Activated CD8-positive, alpha-beta memory T cell treated with anti-CD3 and anti-CD28 coated beads for 4 hours (primary cell): ENCODE measurements at regions not wholly inside any gene's neighbourhood (a gene's known extent, or its start where the extent isn't known, plus 50 kb on each side); places are given as distances from the start of the nearest gene placed in this dataset.
"Not testable (repeated sequence)": the region's sequence is repeated elsewhere in the genome, so short reads cannot be mapped to it uniquely, and the experiment has no call there.

ENCODE experiments used
- DNase-seq, 2 donors: peaks; one replicate each; pipeline ENCODE4 v3.0.0-alpha.2; 2020; ENCODE audit warnings: low read depth in 2 of 2

DNA sequence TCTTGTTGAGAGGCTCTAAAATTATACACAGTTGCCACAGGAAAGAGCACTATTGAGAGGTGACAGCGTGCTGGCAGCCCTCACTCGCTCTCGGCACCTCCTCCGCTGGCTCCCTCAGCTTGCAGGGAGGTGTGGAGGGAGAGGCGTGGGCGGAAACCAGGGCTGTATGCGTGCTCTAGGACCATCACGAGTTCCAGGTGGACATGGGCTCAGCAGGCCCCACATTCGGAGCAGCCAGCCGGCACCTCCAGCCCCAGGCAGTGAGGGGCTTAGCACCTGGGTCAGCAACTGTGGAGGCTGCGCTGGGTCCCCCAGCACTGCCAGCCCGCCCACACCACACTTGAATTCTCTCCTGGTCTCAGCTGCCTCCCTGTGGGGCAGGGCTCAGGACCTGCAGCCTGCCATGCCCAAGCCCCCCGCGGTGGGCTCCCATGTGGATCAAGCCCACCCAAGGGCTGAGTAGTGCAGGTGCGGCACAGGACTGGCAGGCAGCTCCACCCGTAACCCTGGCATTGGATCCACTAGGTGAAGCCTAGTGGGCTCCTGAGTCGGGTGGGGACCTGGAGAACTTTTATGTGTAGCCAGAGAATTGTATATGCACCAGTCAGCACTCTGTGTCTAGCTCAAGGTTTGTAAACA, 460.6 kb upstream of the ALCAM start:
- no peak for DNase-seq

DNA sequence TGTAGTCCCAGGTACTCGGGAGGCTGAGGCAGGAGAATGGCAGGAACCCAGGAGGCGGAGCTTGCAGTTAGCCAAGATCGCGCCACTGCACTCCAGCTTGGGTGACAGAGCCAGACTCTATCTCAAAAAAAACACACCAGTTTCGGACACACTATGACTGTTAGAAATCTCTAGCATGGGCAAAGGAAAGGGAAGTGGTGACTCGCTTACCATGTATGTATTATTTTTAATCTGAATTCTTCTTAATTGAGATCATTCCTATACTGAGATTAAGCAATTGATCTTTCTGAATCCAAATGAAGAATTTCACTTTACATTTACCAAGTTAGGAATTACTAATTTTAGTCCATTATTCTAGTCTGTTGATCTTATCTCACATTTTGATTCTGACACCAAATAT, 459.2 kb upstream of the ALCAM start:
- DNase-seq = no peak

DNA sequence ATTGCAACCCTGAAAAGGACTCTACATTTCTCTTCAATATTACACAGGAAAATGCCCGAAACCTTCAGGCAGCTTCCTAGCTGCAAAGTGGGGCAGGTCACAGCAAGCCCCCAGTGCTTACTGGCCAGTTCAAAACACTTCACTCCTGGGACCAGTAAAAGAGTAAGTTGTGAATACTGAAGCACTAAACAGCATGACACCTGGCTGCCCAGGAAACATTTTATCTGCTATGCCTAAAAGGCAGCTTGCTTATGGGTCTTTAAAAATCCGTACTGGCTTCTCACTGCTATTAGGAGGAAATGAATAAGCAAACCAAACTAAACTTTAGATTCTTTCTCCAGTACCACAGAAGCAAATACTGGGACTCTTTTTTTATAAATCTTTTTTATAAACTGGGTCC, 457.9 kb upstream of the ALCAM start:
- no peak for DNase-seq

DNA sequence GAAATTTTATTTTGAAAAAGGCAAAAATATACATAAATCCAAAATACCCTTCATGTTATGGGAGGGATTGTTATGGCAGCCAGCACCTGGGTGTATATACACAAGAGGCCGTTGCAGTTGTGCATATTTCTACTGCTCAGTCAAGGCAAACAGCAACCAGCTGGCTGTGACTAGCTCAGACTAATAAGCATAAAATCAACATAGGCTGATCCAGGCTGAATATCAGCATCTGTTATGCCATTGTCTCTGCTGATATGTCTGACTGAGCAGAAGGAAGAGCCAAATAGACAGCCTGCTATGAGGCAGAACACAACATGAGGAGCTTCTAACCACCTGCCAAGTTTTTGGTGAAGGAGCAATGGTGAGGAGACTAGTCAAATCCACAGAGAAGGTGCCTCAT, 457.5 kb upstream of the ALCAM start:
- DNase-seq = no peak

DNA sequence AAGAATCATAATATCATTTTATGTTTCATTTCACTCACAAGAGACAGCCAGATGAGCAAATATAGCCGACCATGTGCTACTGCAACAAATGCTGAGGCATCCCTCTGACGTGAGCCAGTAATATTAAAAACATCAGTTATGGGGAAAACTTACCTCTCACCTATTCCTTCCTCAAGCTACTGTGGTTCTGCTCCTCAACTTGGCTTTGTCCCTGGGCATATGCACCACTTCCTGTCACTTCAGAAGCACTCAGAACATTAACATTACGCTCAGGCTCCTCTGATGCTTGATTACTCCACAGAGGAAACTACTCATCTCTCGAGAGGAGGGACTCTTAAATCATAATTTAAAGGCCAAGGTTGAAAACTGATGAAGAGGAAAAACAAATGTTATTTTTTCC, 457.0 kb upstream of the ALCAM start:
- DNase-seq = no peak

DNA sequence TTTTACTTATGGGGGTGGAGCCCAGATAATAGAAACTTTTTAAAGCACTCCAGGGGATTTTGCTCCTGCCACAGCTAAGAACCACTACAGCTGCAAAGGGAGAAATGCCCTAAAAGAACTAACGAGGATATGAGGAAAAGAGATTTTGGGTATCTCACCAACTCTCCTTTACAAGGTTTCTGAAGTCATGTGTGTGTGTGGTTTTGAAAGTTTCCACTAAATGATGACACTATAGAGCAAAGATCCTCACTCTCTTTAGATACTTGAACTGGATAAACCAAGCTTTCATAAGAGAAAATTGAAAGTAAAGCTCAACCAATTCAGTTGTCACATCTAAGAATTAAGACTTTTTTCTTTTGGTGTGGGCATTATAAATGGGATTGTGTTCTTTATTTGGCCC, 455.3 kb upstream of the ALCAM start:
- DNase-seq = no peak

DNA sequence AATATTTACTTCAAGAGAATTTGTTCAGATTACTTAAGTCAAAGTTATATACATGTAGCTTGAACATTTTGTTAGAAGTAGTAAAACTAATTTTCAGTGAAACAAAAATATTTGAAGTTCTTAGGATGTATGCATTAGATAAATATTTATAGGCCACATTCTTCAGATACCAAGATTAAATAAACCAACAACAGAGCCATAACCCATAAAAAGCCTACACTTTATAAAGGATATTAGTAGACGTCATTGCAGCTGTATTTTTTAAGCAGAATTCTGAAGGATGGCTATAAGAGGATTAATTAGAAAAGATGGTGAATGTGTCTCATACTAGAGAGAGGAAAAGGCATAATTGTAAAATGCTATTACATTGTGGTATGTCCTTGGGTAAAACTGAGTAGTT, 449.7 kb upstream of the ALCAM start:
- no peak for DNase-seq

DNA sequence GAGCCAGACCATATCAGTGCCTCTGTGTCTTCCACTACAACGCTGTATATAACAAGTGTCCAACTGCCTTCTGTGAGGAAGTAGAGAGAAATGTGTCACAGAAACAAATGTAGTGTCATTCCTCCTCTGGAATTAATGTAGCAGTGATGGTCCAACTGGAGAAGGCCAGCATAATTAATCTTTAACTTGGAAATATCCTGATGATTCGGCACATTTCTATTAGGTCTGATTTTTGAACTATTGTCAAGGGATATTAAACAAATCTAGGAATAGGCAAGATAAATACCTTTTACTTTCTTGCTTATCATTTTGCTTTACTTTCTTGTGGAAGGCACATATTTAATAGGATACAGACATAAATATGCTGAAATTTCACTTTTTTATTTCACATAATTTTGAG, 446.2 kb upstream of the ALCAM start:
- no peak for DNase-seq

DNA sequence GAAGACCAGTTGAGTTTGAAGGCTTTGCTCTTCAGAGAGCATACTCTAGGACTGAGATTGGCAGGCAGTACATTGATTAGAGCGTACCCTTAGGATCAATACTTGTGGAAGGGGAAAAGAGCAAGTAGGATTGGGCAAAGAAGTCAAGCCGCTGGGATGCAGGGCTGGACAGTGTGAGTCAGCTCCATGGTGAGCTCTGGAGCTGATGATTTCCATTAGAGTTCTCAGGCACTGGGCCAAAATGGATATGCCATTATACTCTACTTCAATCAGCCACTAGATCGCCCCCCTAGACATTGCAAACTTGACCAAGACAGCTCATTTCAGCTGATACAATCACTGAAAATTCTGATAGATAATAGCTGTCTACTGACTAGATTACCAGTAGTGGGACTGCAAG, 432.7 kb upstream of the ALCAM start:
- DNase-seq = no peak

DNA sequence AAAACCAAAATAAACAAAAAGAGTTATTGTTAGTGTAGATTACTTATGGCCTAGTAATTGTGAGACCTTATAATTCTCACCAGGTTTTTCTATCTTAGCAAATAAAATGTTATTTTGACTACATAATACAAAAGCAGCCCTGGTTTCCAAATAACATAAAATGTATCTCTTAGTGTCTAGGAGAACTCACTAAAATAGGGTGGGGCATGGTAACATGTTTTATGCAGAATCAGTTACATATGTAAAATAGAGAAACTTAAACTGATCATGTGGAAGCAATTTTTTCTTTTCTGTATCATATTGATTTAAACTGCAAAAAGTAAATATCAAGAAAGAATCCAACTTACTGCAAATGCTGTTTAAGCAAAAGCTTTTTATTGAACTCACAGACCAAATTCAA, 431.1 kb upstream of the ALCAM start:
- DNase-seq = no peak

DNA sequence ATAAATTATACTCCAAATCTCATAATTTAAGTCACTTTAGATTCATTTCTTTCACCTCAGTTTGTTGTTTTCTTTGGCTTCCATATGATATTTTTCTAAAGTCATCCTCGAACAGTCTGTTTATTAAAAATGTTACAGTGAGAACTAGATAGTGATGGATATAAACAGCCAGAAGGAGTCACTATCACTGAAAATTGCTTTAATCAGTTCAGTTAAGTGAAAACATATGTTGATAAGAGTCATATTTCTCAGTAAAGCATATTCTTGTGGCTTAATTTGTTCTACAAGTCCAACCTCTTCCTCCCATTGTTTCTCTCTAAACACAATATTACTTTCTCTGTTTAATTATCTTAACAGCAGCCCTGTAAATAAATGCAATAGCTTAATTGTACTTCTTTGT, 427.5 kb upstream of the ALCAM start:
- DNase-seq = no peak

DNA sequence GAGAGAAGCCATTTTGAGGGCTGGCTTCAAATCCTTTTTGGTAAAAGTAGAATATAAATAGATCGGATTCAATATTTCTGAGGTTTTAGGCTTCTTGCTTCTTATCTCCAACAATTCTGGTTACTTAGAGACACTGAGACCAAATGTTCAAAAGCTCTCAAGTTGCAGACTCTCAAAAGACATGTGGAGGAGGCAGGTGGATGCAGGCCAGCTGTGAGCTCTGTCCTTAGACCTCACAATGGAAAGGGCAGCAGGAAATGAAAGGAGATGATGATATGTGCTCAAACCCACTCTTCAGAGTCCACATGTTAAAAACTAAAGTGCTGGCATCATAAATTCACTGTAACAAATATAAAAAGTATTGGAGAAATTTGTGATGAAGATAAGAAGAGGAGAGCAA, 424.9 kb upstream of the ALCAM start:
- no peak for DNase-seq

DNA sequence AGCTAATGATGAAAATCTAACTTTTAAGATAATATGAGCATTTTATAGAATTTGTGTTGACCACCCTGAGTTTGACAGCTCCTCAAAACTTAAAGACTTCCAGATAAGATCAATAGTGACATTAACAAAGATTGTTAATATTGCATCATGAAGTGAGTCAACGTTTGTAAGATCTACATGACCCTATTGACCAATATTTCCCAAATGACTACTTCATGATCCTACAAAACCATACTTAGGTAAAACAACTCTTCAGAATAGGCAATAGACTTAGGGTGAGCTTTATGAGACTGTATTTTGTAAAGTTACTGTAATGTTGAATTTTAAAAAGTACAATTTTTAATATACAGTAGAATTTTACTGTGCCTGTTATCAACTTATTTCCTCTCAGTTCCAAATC, 422.7 kb upstream of the ALCAM start:
- DNase-seq = no peak

DNA sequence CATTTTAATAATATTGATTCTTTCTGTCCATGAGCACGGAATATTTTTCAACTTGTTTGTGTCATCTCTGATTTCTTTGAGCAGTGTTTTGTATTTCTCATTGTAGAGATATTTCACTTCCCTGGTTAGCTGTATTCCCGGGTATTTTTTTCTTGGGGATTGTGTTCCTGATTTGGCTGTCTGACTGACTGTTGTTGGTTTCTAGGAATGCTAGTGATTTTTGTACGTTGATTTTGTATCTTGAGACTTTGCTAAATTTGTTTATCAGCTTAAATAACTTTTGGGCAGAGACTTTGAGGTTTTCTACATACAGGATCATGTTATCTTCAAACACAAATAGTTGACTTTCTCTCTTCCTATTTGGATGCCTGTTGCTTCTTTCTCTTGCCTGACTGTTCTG, 418.8 kb upstream of the ALCAM start:
- DNase-seq = no peak

DNA sequence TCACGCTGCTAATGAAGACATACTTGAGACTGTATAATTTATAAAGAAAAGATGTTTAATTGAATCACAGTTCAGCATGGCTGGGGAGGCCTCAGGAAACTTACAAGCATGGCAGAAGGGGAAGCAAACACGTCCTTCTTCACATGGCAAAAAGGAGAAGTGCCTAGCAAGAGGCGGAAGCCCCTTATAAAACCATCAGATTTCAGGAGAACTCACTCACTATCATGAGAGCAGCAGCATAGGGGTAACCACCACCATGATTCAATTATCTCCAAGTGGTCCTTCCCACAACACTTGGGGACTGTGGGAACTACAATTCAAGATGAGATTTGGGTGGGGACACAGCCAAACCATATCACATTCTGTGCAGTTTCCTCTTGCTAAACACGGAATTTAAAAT, 416.9 kb upstream of the ALCAM start:
- not testable (repeated sequence) for DNase-seq

DNA sequence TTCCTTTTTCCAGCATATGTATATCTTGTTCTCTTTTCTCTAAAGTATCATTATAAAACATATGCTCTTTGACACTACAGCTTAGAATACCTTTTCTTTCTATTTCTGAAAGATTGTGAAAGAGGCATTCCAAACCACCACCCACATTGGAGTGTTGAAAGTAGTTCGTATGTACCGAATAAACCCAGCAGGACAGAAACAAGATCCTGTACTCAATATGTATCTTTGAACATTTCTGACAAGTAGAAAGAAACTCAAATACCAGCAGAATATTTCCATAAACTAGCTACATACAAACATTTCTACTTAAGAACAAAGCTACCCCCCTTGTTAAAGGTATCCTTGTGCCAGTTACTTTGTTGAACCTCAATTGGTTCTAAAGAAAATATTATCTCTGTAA, 415.3 kb upstream of the ALCAM start:
- no peak for DNase-seq

DNA sequence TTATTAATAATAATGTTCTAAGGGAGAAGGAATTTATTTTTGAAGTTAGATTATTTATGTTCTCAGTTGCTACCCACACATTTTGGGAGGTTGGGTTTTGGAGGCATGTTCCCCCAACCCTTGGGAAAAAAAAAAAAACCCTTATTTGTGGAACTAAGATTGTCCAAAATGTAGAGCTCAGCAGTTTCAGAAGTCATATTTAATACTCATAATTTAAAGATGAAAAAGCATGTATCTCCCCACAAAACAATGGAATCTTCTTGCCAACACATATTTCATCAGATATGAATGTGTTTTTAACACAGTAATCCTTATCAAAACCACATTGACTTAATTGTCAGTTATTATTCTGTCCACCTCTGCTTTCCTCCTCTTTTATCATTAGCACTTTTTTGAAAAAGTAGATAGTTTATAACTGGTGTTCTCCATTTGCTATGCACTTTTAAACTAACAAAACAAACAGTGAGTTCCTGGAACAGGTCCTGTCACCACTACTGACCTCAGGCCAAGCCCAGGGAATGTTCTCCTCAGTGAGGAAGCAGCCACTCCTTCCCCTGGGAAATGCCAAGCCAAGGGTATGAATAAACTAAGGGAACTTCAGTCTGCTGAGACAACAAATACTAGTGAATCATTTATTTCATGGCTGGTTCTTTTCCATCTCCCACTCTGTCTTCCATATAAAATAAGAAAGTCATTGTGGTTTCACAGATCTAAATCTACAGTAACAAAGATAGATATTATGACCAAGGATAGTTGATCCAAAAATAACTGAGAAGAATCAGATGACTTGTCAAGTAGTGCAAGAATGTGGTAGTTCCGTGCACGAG, 414.4 kb upstream of the ALCAM start:
- DNase-seq = no peak

DNA sequence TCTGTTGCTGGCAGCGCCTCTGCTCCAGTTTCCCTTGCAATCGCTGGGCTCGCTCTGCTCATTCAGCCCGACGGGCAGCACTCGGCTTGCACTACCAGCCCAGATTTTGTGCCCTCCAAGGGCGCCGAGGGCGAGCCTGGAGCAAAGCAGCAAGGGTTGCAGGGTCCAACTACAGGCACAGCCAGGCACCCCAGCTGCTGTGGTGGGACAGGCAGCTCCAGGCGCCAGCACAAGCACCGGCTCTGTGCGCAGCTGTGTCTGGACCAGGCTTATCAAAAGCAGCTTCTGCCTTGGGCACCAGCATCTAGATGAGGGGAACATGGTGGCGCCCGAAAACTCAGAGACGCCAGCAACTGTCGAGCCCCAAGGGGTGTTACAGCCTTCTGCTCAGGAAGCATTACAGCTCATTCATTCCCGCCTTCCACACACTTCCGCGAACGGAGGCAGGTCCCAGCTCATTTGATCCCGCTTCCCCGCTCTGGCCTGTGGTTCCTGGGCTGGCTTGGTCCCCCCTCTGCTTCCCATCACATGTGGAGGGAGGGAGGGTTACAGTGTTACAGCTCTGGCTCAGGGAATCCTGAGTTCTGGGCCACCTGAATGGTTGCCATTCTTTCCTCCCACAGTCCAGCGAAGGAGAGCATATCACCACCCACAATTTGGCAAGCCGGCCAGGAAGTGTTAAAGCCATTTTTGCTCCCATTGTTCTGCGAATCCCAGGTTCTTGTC, 409.9 kb upstream of the ALCAM start:
- no peak for DNase-seq

DNA sequence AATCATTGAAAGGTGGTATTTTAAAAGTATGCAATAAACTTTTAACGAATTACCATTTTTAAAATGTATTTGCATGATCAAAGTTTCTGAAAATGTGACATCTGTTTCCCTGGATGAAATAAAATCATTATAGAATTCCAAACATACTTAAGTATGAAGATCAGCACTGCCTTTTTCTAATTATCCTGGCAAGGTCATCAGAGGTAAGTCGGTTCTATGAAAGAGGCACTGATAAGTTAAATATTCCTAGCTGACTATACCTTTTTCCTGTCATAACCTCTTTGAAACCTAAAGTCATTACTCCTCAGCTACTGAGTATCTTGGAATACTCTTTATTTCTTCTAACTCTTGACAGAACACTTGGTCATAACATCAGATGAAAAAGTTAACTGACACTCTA, 406.1 kb upstream of the ALCAM start:
- no peak for DNase-seq

DNA sequence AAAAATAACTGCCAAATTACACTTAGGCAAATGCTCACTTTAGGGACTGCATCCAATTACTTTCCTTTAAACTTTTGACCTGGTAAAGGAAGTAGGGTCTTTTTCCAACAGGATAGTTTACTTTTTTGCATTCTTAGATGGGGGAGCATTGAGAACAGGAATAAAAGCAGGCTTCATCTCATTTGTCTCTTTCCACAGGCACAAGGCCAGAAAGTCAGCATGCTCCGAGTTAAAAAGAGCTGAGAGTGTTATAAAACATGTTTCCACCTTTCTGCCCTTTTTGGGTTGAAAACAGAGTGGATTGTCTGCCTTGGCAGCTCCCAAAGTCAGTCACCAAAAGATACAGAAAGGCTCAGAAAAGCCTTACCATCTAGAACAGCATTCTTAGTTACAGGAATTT, 404.9 kb upstream of the ALCAM start:
- no peak for DNase-seq

DNA sequence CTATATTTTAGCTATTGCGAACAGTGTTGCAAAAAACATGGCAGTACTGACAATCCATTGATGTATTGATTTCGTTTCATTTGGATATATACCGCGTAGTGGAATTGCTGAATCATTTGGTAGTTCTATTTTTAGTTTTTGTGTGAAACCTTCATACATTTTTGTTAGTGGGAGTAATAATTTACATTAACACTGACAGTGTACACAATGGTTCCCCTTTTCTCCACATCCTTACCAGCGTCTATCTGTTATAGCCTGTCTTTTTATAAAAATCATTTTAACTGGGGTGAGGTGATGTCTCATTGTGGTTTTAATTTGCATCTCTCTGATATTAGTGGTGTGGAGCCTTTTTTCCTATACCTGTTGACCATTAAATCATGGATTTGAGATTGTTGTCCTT, 392.4 kb upstream of the ALCAM start:
- DNase-seq = no peak

DNA sequence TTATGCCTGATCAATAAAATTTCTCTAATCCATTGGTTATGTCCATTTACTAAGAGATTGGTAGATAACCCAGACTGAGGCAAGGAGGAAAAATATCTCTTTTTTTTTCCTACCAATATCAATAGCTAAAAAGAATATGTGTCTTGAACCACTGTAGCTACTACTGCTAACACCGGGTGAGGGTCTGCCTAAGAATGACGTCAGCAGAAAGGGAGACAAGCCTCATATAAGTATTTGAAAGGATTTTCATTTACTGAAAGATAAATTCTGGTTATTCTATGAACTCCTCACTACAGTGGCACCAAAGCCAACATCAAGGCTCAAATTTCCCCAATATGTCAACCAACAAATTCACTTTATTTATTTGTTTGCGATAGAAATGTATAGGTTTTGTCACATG, 389.0 kb upstream of the ALCAM start:
- no peak for DNase-seq

DNA sequence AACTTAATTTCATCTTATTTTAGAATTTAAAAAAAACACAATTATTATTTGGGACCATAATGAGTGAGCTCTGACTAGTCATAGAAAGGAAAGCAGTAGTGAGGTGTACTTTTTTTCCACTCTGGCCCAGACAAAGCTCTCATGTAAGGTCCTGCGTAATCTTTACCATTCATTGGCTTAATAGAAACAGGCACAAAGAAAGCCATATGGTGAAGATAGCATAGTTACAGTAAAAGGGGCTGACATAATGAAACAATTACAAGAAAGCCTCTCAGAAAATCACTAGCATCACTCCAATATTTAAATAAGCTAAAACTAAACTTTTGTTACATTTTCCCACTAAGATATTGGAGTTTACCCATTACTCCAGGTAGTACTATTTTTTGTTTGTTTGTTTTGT, 384.6 kb upstream of the ALCAM start:
- no peak for DNase-seq
